ENCODE measurements at regions not wholly inside any gene's neighbourhood (a gene's known extent, or its start where the extent isn't known, plus 50 kb on each side); places are given as distances from the start of the nearest gene placed in this dataset.

DNA sequence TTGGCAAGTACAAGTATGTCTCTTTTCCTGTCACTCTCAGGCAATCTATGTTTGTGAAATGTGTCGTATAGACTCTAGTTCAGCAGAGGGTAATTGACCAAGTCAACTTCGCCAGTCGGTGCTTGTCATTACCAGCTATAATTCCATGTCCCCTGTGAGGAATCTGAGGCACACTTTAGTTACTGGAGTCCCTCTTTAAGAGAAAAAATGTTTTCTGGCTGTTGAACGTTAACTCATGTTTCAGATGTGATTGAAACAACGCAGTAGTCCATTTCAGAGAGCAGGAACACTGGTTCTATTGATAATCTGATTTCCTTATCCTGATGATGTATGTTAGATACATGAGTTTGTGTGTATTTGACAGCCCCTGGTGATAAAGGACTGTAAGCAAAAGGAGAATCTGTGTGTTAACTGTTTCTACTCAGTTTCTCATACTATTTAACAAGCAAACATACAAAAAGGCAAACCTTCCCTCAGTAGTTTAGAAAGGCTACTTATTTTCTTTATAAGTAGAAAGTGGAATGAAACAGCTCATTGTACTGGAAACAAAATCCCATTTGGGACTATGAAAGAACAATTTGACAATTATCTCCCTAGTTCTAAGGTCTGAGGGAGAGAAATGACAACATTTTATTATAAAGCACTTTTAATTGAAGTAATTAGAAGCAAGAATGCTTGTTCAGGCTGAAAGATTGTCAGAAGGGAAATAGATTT, 161.1 kb upstream of the TRHDE start:
- TF ChIP-seq GTF2F1 (IDR thresholded peaks at IDR 0.05; ENCODE audit: borderline replicate concordance, low read depth, low read length) (no peak), CREB1 (IDR thresholded peaks at IDR 0.05) (no peak), POLR2A (IDR thresholded peaks at IDR 0.05; ENCODE audit: control extremely low read depth in 1 of 2, low read depth in 2 of 2, low read length in 2 of 2) (no peak), JUND (IDR thresholded peaks at IDR 0.05; ENCODE audit: low read length) (no peak), JUN (IDR thresholded peaks at IDR 0.05; ENCODE audit: low read depth, low read length) (no peak)
- TF ChIP-seq, protein P1, sequence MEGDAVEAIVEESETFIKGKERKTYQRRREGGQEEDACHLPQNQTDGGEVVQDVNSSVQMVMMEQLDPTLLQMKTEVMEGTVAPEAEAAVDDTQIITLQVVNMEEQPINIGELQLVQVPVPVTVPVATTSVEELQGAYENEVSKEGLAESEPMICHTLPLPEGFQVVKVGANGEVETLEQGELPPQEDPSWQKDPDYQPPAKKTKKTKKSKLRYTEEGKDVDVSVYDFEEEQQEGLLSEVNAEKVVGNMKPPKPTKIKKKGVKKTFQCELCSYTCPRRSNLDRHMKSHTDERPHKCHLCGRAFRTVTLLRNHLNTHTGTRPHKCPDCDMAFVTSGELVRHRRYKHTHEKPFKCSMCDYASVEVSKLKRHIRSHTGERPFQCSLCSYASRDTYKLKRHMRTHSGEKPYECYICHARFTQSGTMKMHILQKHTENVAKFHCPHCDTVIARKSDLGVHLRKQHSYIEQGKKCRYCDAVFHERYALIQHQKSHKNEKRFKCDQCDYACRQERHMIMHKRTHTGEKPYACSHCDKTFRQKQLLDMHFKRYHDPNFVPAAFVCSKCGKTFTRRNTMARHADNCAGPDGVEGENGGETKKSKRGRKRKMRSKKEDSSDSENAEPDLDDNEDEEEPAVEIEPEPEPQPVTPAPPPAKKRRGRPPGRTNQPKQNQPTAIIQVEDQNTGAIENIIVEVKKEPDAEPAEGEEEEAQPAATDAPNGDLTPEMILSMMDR (IDR thresholded peaks at IDR 0.05; ENCODE audit: control extremely low read depth in 1 of 3, insufficient read depth in 1 of 3, low read depth in 1 of 3, low read length in 3 of 3), result no peak
- TF ChIP-seq, protein P2, sequence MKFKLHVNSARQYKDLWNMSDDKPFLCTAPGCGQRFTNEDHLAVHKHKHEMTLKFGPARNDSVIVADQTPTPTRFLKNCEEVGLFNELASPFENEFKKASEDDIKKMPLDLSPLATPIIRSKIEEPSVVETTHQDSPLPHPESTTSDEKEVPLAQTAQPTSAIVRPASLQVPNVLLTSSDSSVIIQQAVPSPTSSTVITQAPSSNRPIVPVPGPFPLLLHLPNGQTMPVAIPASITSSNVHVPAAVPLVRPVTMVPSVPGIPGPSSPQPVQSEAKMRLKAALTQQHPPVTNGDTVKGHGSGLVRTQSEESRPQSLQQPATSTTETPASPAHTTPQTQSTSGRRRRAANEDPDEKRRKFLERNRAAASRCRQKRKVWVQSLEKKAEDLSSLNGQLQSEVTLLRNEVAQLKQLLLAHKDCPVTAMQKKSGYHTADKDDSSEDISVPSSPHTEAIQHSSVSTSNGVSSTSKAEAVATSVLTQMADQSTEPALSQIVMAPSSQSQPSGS (IDR thresholded peaks at IDR 0.05; ENCODE audit: low read length), result no peak

All from H1 (cell line).